Trophoblast cell (in vitro differentiated cells and primary cell): ENCODE measurements at regions not wholly inside any gene's neighbourhood (a gene's known extent, or its start where the extent isn't known, plus 50 kb on each side); places are given as distances from the start of the nearest gene placed in this dataset.

Experiments used
- DNase-seq, 2 donors: peaks; one replicate each; pipeline ENCODE4 v3.0.0-alpha.2; 2016
- H2AFZ ChIP-seq: 2 replicates; pipeline ENCODE4 v1.6.1; 2013; ENCODE audit warnings: low read length, moderate library complexity, mild to moderate bottlenecking; ENCODE audit not compliant: insufficient read depth, poor library complexity
- H2AK5ac ChIP-seq: 2 replicates; pipeline ENCODE4 v1.6.1; 2013; ENCODE audit warnings: mild to moderate bottlenecking, low read length
- H2BK120ac ChIP-seq: 2 replicates; pipeline ENCODE4 v1.6.1; 2013; ENCODE audit warnings: low read length, mild to moderate bottlenecking, moderate library complexity; ENCODE audit not compliant: insufficient read depth, poor library complexity
- H2BK12ac ChIP-seq: 2 replicates; pipeline ENCODE4 v1.6.1; 2013; ENCODE audit warnings: mild to moderate bottlenecking, low read length, moderate library complexity
- H2BK5ac ChIP-seq: 2 replicates; pipeline ENCODE4 v1.6.1; 2013; ENCODE audit warnings: low read length, low read depth, moderate library complexity, mild to moderate bottlenecking; ENCODE audit not compliant: poor library complexity
- H3K14ac ChIP-seq: 2 replicates; pipeline ENCODE4 v1.6.1; 2013; ENCODE audit warnings: mild to moderate bottlenecking, low read length
- H3K18ac ChIP-seq: 2 replicates; pipeline ENCODE4 v1.6.1; 2013; ENCODE audit warnings: mild to moderate bottlenecking, low read length
- H3K23ac ChIP-seq: 2 replicates; pipeline ENCODE4 v1.6.1; 2013; ENCODE audit warnings: low read length
- H3K27ac ChIP-seq: 2 replicates; pipeline ENCODE4 v1.5.1; 2013; ENCODE audit warnings: low read depth, mild to moderate bottlenecking, inconsistent platforms, low read length, moderate library complexity
- H3K27me3 ChIP-seq: 2 replicates; pipeline ENCODE4 v1.6.1; 2013; ENCODE audit warnings: inconsistent platforms, mild to moderate bottlenecking, low read length, moderate library complexity; ENCODE audit not compliant: insufficient read depth
- H3K36me3 ChIP-seq, 2 experiments: 1 replicate in 1 of 2; 2 replicates in 1 of 2; pipeline ENCODE4 v1.6.1; 2013; ENCODE audit warnings: low read length in 2 of 2, mild to moderate bottlenecking in 2 of 2, moderate library complexity in 1 of 2; ENCODE audit not compliant: insufficient read depth in 2 of 2, control insufficient read depth in 1 of 2
- H3K4ac ChIP-seq: 2 replicates; pipeline ENCODE4 v1.6.1; 2013; ENCODE audit warnings: low read depth, mild to moderate bottlenecking, low read length, moderate library complexity
- H3K4me1 ChIP-seq, 2 experiments: 1 replicate in 1 of 2; 2 replicates in 1 of 2; pipeline ENCODE4 v1.6.1; 2013; ENCODE audit warnings: low read length in 2 of 2, mild to moderate bottlenecking in 2 of 2, moderate library complexity in 1 of 2; ENCODE audit not compliant: insufficient read depth in 2 of 2, control insufficient read depth in 1 of 2
- H3K4me2 ChIP-seq: 2 replicates; pipeline ENCODE4 v1.6.1; 2013; ENCODE audit warnings: inconsistent platforms, mild to moderate bottlenecking, low read length, moderate library complexity
- H3K4me3 ChIP-seq: 2 replicates; pipeline ENCODE4 v1.5.1; 2013; ENCODE audit warnings: mild to moderate bottlenecking, low read depth, low read length, inconsistent platforms
- H3K79me1 ChIP-seq: one replicate; pipeline ENCODE4 v1.6.1; 2013; ENCODE audit warnings: low read length
- H3K79me2 ChIP-seq: 2 replicates; pipeline ENCODE4 v1.6.1; 2013; ENCODE audit warnings: low read length, mild to moderate bottlenecking; ENCODE audit not compliant: control insufficient read depth, insufficient read depth, poor library complexity
- H3K9ac ChIP-seq: 2 replicates; pipeline ENCODE4 v1.6.1; 2013; ENCODE audit warnings: mild to moderate bottlenecking, low read length
- H3K9me3 ChIP-seq: 2 replicates; pipeline ENCODE4 v1.6.1; 2013; ENCODE audit warnings: low read depth, mild to moderate bottlenecking, control low read depth, inconsistent platforms, low read length; ENCODE audit not compliant: insufficient read depth
- H4K12ac ChIP-seq: 2 replicates; pipeline ENCODE4 v1.6.1; 2013; ENCODE audit warnings: low read depth, mild to moderate bottlenecking, low read length, moderate library complexity
- H4K8ac ChIP-seq: 2 replicates; pipeline ENCODE4 v1.6.1; 2013; ENCODE audit warnings: low read depth, mild to moderate bottlenecking, low read length, moderate library complexity
- H4K91ac ChIP-seq: one replicate; pipeline ENCODE4 v1.6.1; 2013; ENCODE audit warnings: low read depth, mild to moderate bottlenecking, low read length, moderate library complexity
- WGBS: extraction: QIAGEN DNeasy Blood & Tissue Kit; methylation state at CpG from one replicate; pipeline ENCODE4 v1.1.7; 2013; ENCODE audit warnings: missing lambda C conversion rate; ENCODE audit not compliant: insufficient read length, insufficient coverage; ENCODE audit errors: extremely low coverage; 5-methylcytosine and 5-hydroxymethylcytosine counted together

DNA sequence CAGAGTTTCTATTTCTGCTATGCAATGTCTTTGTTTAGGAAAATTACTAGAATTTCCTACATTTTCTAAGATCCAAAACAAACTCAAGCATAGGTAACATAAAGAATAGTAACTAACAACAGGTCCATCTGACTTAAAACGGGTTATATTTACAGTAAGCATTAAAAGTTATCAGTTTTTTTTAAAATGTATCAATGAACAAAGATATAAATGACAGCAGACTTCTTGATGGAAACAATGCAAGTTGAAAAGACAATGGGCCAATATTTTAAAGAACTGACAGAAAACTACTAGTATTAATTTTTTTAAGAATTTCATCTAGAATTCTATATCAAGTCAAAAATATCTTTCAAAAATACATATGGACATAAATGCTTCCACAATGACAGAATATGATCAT lies 367.1 kb upstream of the MGAT4C start:
- Histone ChIP-seq H3K27me3 (no peaks in the 10 kb centered on the region), H3K4me3 (no peak overlapping the region), H3K4me1 (no peaks in the 10 kb centered on the region), H2BK120ac (no peak overlapping the region), H4K12ac (no peak overlapping the region), H2AK5ac (no peak overlapping the region), H4K91ac (no peak overlapping the region), H2AFZ (no peak overlapping the region), H3K14ac (no peak overlapping the region), H3K4me2 (no peak overlapping the region), H4K8ac (no peak overlapping the region), H3K79me2 (no peaks in the 10 kb centered on the region), H3K9ac (no peak overlapping the region), H2BK12ac (no peak overlapping the region), H2BK5ac (no peak overlapping the region), H3K36me3 (no peaks in the 10 kb centered on the region), H3K23ac (no peak overlapping the region), H3K27ac (no peak overlapping the region), H3K9me3 (no peaks in the 10 kb centered on the region), H3K4ac (no peak overlapping the region), H3K79me1 (no peaks in the 10 kb centered on the region), H3K18ac (no peak overlapping the region)
- DNase-seq, result no peak
- no CpG with 5 or more reads among the region's 1 CpG for WGBS

DNA sequence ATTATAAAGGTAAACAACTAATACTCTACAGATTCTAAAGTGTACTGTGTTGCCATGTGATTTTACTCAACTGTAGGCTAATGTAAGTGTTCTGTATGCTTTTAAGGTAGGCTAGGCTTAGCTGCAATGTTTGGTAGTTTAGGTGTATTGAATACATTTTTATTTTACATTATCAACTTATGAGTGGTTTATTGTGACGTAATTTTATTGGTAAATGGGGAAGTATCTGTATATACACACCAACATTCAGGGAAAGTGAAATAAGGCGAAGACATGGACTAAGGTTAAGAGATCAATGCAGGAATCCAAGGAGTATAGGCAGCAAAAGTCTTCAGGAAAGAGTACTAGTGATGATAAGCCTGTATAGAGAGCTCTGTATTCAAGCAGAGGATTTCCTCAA lies 365.8 kb upstream of the MGAT4C start:
- H3K4me3 ChIP-seq, result no peak overlapping the region
- H3K4me1 ChIP-seq, result no peaks in the 10 kb centered on the region
- no peak overlapping the region for H3K18ac ChIP-seq
- H2BK5ac ChIP-seq, result no peak overlapping the region
- H2BK12ac ChIP-seq, result no peak overlapping the region
- H3K79me2 ChIP-seq, result no peaks in the 10 kb centered on the region
- no CpG with 5 or more reads among the region's 2 CpGs for WGBS
- no peak overlapping the region for H3K27ac ChIP-seq
- no peak overlapping the region for H3K4me2 ChIP-seq
- no peak overlapping the region for H4K8ac ChIP-seq
- no peak overlapping the region for H2BK120ac ChIP-seq
- no peak overlapping the region for H3K9ac ChIP-seq
- no peaks in the 10 kb centered on the region for H3K36me3 ChIP-seq
- no peaks in the 10 kb centered on the region for H3K9me3 ChIP-seq
- no peaks in the 10 kb centered on the region for H3K79me1 ChIP-seq
- H3K4ac ChIP-seq, result no peak overlapping the region
- no peaks in the 10 kb centered on the region for H3K27me3 ChIP-seq
- H3K23ac ChIP-seq, result no peak overlapping the region
- DNase-seq, result no peak
- H2AK5ac ChIP-seq, result no peak overlapping the region
- H4K91ac ChIP-seq, result no peak overlapping the region
- H3K14ac ChIP-seq, result no peak overlapping the region
- no peak overlapping the region for H4K12ac ChIP-seq
- no peak overlapping the region for H2AFZ ChIP-seq

DNA sequence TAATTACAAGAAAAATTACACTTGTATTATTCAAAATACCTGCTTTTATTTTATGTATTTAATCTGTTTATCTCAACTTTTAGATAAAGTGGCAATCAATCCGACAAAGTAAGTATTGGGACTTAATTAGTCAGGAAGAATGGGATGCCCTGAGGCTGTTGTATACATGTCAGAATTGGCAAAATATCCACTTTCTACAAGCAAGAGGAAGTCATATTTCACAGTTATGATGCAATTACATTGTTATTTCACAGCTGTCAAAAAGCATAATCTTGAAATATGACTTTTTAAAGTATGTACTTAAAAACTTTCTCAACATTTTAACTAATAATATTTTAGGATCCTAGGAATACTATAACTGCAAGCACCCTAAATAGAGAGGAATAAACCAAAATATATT lies 357.1 kb upstream of the MGAT4C start:
- Histone ChIP-seq H2BK5ac (no peak overlapping the region), H4K12ac (no peak overlapping the region), H3K27ac (no peak overlapping the region), H3K4me3 (no peak overlapping the region), H2BK12ac (no peak overlapping the region), H3K9me3 (no peaks in the 10 kb centered on the region), H3K18ac (no peak overlapping the region), H2AK5ac (no peak overlapping the region), H3K36me3 (no peaks in the 10 kb centered on the region), H3K14ac (no peak overlapping the region), H3K79me2 (no peaks in the 10 kb centered on the region), H3K4me1 (no peaks in the 10 kb centered on the region), H3K4ac (no peak overlapping the region), H3K79me1 (no peaks in the 10 kb centered on the region), H3K4me2 (no peak overlapping the region), H2AFZ (no peak overlapping the region), H4K91ac (no peak overlapping the region), H4K8ac (no peak overlapping the region), H3K9ac (no peak overlapping the region), H3K23ac (no peak overlapping the region), H3K27me3 (no peaks in the 10 kb centered on the region), H2BK120ac (no peak overlapping the region)
- peak in 1 of 2 donors; percentile 1 for DNase-seq
- WGBS, result no CpG with 5 or more reads among the region's 1 CpG

DNA sequence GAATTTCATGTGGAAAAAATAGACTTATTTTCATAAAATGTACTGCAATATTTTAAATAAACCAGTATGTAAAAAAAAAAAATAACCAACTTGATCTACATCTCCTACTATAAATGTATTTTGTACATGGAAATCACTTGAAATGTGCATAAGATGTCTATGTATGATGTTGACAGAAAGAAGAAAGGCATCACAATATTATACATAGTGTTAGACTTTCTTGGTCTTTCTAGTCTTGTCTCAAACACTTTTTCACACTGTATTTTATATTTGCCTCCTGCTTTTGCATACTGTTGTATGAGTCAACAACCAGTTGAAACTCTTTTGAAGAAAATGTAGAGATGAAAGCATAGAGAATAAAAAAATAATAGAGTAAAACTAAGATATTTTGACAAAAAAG lies 352.4 kb upstream of the MGAT4C start:
- no peaks in the 10 kb centered on the region for H3K79me2 ChIP-seq
- H2AFZ ChIP-seq, result no peak overlapping the region
- H3K4ac ChIP-seq, result no peak overlapping the region
- H3K27me3 ChIP-seq, result no peaks in the 10 kb centered on the region
- no peak overlapping the region for H2BK5ac ChIP-seq
- no peak overlapping the region for H3K4me3 ChIP-seq
- no peaks in the 10 kb centered on the region for H3K36me3 ChIP-seq
- no peak overlapping the region for H2AK5ac ChIP-seq
- no peak overlapping the region for H2BK12ac ChIP-seq
- H4K8ac ChIP-seq, result no peak overlapping the region
- H3K14ac ChIP-seq, result no peak overlapping the region
- H3K23ac ChIP-seq, result no peak overlapping the region
- H3K18ac ChIP-seq, result no peak overlapping the region
- no peak overlapping the region for H4K91ac ChIP-seq
- H3K4me2 ChIP-seq, result no peak overlapping the region
- H2BK120ac ChIP-seq, result no peak overlapping the region
- H3K9ac ChIP-seq, result no peak overlapping the region
- DNase-seq, result no peak
- no peak overlapping the region for H3K27ac ChIP-seq
- no peaks in the 10 kb centered on the region for H3K79me1 ChIP-seq
- no peak overlapping the region for H4K12ac ChIP-seq
- H3K9me3 ChIP-seq, result no peaks in the 10 kb centered on the region
- no peaks in the 10 kb centered on the region for H3K4me1 ChIP-seq
